WERI-Rb-1 (cell line): ENCODE measurements at regions not wholly inside any gene's neighbourhood (a gene's known extent, or its start where the extent isn't known, plus 50 kb on each side); places are given as distances from the start of the nearest gene placed in this dataset.

Experiments used
- DNase-seq: peaks from one replicate; pipeline ENCODE4 v3.0.0-alpha.2; 2020
- H3K27ac ChIP-seq: fragments of 250-450 bp; sonication (Bioruptor Pico); 2 replicates; pipeline ENCODE4 v1.5.1; 2020; ENCODE audit warnings: mild to moderate bottlenecking, moderate library complexity
- H3K27me3 ChIP-seq: fragments of 250-450 bp; sonication (Bioruptor Pico); 2 replicates; pipeline ENCODE4 v1.5.1; 2021; ENCODE audit warnings: mild to moderate bottlenecking, low read depth, moderate library complexity; ENCODE audit not compliant: insufficient read depth, severe bottlenecking
- H3K36me3 ChIP-seq: fragments of 250-450 bp; sonication (Bioruptor Pico); 2 replicates; pipeline ENCODE4 v1.5.1; 2020; ENCODE audit warnings: mild to moderate bottlenecking, moderate library complexity
- H3K4me3 ChIP-seq: 2 replicates; pipeline ENCODE4 v1.5.1; 2011; ENCODE audit warnings: low read depth, mild to moderate bottlenecking, control low read depth, low read length
- H3K9me3 ChIP-seq: fragments of 250-450 bp; sonication (Bioruptor Pico); 2 replicates; pipeline ENCODE4 v1.5.1; 2021; ENCODE audit warnings: mild to moderate bottlenecking, moderate library complexity; ENCODE audit not compliant: severe bottlenecking
- CTCF ChIP-seq: IDR thresholded peaks from 2 replicates; pipeline ENCODE4 v1.5.1; 2011; ENCODE audit warnings: low read depth, mild to moderate bottlenecking, control low read depth, inconsistent platforms, low read length

- no peaks in the 10 kb centered on the region for H3K9me3 ChIP-seq
- TF ChIP-seq CTCF: no peak
- H3K27me3 ChIP-seq: no peaks in the 10 kb centered on the region
- no peak for DNase-seq
- no peak overlapping the region for H3K27ac ChIP-seq
- H3K4me3 ChIP-seq: no peak overlapping the region
- H3K36me3 ChIP-seq: no peaks in the 10 kb centered on the region
Measured at GRCh38 chr11:103661991-103662390, 374.4 kb upstream of the DDI1 start.

- Histone ChIP-seq H3K9me3 (no peaks in the 10 kb centered on the region), H3K27ac (no peak overlapping the region), H3K27me3 (no peaks in the 10 kb centered on the region), H3K36me3 (no peaks in the 10 kb centered on the region), H3K4me3 (no peak overlapping the region)
- TF ChIP-seq CTCF: no peak
- DNase-seq: no peak
Measured at GRCh38 chr11:103662880-103663279, 373.6 kb upstream of the DDI1 start.

- DNase-seq: no peak
- TF ChIP-seq CTCF: no peak
- Histone ChIP-seq H3K36me3 (no peaks in the 10 kb centered on the region), H3K4me3 (no peak overlapping the region), H3K27ac (no peak overlapping the region), H3K27me3 (no peaks in the 10 kb centered on the region), H3K9me3 (no peaks in the 10 kb centered on the region)
Measured at GRCh38 chr11:103668859-103669258, 367.6 kb upstream of the DDI1 start.

GRCh38 chr11:103671143-103671651 lies 365.2 kb upstream of the DDI1 start:
- no peak overlapping the region for H3K27ac ChIP-seq
- no peak for TF ChIP-seq CTCF
- no peak for DNase-seq
- no peaks in the 10 kb centered on the region for H3K9me3 ChIP-seq
- H3K27me3 ChIP-seq: no peaks in the 10 kb centered on the region
- no peak overlapping the region for H3K4me3 ChIP-seq
- H3K36me3 ChIP-seq: no peaks in the 10 kb centered on the region

GRCh38 chr11:103673773-103674172 lies 362.7 kb upstream of the DDI1 start:
- no peak for TF ChIP-seq CTCF

GRCh38 chr11:103676413-103676812 lies 360.0 kb upstream of the DDI1 start:
- Histone ChIP-seq H3K27me3 (no peaks in the 10 kb centered on the region), H3K4me3 (no peak overlapping the region), H3K27ac (no peak overlapping the region), H3K36me3 (no peaks in the 10 kb centered on the region), H3K9me3 (no peaks in the 10 kb centered on the region)
- no peak for TF ChIP-seq CTCF
- no peak for DNase-seq

More at GRCh38 chr11:103673773-103674172, 362.7 kb upstream of the DDI1 start:
- DNase-seq: no peak
- H3K9me3 ChIP-seq: no peaks in the 10 kb centered on the region
- no peaks in the 10 kb centered on the region for H3K27me3 ChIP-seq
- H3K4me3 ChIP-seq: no peak overlapping the region
- no peak overlapping the region for H3K27ac ChIP-seq
- H3K36me3 ChIP-seq: no peaks in the 10 kb centered on the region
